ENCODE measurements at regions not wholly inside any gene's neighbourhood (a gene's known extent, or its start where the extent isn't known, plus 50 kb on each side); places are given as distances from the start of the nearest gene placed in this dataset.

DNA sequence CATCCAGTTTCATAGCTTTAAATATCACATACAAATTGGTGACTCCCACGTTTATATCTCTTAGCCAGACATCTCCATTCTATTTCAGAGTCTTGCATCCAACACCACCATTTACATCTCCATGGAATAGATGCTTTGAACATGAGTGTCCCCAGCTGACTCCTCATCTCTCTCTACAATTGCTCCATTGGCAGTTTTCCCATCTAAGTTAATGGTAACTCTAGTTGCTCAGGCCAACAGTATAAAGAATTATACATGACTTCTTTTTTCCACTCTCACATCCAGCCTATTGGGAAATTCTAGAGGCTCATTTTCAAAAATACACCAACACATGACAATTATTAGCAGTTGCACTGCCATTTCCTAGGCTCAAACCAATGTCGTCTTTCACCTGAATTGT, 388.2 kb downstream of the STIM2 start:
- DNase-seq (ENCODE audit: low read depth in 4 of 4, low spot score in 3 of 4), result no peak

- DNase-seq (ENCODE audit: low read depth in 4 of 4, low spot score in 3 of 4), result no peak
These were observed 391.1 kb downstream of the STIM2 start for GRCh38 chr4:27251771-27252170.

DNA sequence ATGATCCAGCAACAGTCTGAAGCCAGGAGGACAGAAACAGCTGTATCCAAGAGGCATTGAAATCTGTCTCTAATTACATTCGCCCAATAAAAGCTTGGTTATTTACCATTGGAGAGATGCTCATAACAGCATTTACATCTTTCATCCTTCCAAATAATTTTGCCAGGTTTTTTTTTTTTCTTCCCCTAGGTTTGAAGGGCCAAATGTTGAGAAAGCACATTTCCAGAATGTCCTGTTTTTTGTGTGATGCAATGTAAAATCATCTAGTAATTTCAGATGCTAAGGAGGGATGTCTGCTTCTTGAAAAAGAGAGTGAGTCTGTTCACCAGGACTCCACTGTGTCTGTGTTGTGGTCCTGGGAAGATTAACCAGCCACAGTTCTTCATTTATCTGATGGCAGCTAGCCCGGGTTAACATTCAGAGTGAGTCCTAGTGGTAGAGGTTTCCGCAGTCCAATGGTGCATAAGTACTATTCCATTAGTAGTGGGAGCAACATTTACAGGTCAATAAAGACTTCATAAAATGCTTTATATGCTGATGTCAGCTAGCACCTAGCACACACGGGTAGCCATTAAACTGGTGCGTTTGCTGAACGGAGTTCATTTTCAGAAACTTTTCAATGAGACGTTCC, 406.8 kb downstream of the STIM2 start:
- DNase-seq (ENCODE audit: low read depth in 4 of 4, low spot score in 3 of 4), result no peak

- DNase-seq (ENCODE audit: low read depth in 4 of 4, low spot score in 3 of 4), result no peak
These were observed 407.3 kb downstream of the STIM2 start for GRCh38 chr4:27267970-27268355.

- DNase-seq (ENCODE audit: low read depth in 4 of 4, low spot score in 3 of 4), result no peak
These were observed 409.8 kb downstream of the STIM2 start for GRCh38 chr4:27270435-27270834.

DNA sequence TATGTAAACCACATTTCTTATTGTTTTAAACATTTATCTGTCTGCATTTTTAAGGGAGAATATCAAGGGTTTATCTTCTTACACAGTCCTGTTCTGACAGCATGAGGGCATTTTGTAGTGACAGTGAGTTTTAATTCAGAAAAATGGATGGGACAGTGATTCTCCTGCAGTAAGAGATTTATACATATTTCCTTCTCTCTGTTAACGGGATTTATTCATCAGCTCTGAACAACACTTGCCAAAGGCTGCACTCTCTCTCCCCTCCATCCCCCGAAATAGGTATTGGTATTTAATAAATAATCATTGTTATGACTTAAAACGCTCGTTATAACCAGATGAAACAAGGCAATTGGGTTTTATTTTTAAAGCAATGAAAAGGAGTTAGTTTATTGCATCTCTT, 410.9 kb downstream of the STIM2 start:
- DNase-seq (ENCODE audit: low read depth in 4 of 4, low spot score in 3 of 4), result no peak

DNA sequence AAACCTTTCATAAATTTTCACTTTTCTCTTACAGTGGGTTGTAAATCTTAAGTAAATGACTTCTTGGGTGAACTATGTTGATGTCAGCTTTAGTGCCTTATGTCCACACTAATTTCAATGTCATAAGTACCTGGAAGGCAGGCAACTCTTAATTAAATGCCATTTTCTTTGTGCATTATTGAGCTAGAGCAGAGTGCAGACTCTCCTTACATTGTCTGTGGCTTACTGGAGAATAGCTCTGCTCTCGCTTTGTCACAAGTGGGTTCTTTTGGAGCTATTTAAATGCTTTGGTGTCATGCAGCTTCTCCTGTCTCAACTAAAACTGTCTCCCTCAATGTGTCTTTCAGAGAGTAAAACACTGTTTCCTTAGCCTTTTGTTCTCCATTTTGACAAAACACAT, 411.6 kb downstream of the STIM2 start:
- no peak for DNase-seq (ENCODE audit: low read depth in 4 of 4, low spot score in 3 of 4)

DNA sequence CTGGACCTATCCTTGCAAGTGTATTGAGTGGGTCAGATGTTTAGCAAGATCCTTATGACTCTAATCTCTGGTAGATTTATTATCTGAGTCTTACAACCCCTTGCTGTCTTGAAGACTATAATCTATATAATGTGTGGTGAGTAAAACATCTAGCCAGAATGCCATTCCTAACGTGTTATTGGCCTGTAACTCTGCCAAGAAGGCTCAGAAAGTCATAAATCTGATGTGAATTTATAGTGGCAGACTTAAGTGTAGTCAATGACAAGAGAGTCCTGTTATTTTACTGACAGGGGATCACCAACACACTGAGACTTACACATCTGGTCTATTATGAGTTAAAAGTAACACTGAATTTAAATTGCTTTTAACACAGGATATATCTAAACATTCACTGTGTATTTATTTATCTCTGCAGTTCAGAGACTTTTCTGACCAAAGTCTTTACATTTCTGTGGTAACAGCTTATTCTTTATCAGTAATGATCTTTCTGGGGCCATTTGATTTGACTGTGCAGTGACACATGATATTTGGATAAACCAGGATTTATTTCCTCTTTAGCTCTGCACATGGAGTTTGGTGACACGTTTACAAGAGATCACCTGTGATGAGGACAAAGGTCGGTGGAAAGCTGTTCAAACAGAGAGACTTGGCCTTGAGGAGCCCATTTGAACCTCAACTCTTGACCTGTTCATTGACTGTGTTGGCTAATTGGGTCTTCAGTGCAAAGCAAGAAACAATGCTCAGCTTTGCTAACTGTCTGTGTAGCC, 415.8 kb downstream of the STIM2 start:
- DNase-seq (ENCODE audit: low read depth in 4 of 4, low spot score in 3 of 4), result no peak

GRCh38 chr4:27278615-27279375, 418.2 kb downstream of the STIM2 start:
- DNase-seq (ENCODE audit: low read depth in 4 of 4, low spot score in 3 of 4), result peak in 3 of 4 donors; percentile 22 to 49 (median 34)

DNA sequence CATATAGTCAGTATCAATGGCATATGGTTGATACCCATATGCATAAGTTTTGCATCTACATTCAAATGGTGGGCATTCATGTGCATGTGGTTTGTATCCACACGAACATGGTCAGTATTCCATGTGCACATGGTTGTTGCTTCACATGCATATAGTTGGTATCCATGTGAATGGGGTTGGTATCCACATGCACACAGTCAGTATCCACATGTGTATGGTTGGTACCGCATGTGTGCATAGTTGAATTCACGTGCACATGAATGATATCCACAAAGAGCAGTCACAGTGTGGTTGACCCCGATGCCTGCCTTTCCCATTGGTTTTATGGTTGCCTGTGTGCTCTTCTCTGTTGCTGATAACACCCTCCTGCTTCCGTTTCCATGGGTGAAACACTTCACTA, 427.9 kb downstream of the STIM2 start:
- no peak for DNase-seq (ENCODE audit: low read depth in 4 of 4, low spot score in 3 of 4)

GRCh38 chr4:27289704-27290103, 429.1 kb downstream of the STIM2 start:
- DNase-seq (ENCODE audit: low read depth in 4 of 4, low spot score in 3 of 4), result no peak

- no peak for DNase-seq (ENCODE audit: low read depth in 4 of 4, low spot score in 3 of 4)
These were observed 433.2 kb downstream of the STIM2 start for GRCh38 chr4:27293831-27294230.

GRCh38 chr4:27304751-27305150, 444.1 kb downstream of the STIM2 start:
- no peak for DNase-seq (ENCODE audit: low read depth in 4 of 4, low spot score in 3 of 4)

GRCh38 chr4:27305246-27305645, 444.6 kb downstream of the STIM2 start:
- DNase-seq (ENCODE audit: low read depth in 4 of 4, low spot score in 3 of 4), result no peak

DNA sequence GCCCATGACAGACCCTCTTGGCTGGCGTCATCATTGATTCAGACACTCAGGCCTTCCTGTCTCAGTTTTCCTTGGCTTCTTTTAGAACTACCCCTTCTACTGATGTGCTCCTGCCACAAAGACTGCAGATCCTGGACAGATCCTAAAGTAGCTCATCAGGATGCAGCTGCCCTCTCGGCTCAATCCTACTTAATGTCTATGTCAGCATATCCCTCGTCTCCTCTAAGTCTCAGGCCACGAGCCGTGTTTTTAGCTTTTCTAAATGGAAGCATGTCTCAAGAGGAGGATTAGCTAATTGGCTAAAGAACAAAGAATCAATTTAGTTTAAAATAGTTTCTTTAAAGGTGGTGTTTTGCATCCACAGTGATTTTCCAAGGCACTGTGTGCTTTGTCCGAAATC, 447.7 kb downstream of the STIM2 start:
- DNase-seq (ENCODE audit: low read depth in 4 of 4, low spot score in 3 of 4), result no peak

DNA sequence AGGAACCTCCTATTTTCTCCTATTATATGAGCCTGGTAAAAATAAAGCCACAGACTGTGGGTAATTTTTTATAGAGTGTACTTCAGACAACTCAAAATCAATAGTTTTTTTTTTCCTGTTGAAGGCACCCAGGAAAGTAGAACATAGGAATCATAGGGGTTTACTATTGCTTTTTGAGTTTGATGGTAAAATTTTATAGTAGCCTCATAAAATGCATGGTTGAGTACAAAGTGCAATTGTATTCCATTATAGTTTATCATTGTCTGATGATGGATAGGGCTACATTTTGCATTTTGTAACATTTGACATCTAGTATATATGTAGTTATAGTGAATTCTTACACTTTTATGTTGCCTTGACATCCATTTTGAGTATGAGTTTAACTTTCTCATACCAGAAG, 455.0 kb downstream of the STIM2 start:
- no peak for DNase-seq (ENCODE audit: low read depth in 4 of 4, low spot score in 3 of 4)

- DNase-seq (ENCODE audit: low read depth in 4 of 4, low spot score in 3 of 4), result no peak
These were observed 455.5 kb downstream of the STIM2 start for GRCh38 chr4:27316176-27316575.

- DNase-seq (ENCODE audit: low read depth in 4 of 4, low spot score in 3 of 4), result peak in 2 of 4 donors; percentile 3 to 12
These were observed 458.1 kb downstream of the STIM2 start for GRCh38 chr4:27318740-27319139.

DNA sequence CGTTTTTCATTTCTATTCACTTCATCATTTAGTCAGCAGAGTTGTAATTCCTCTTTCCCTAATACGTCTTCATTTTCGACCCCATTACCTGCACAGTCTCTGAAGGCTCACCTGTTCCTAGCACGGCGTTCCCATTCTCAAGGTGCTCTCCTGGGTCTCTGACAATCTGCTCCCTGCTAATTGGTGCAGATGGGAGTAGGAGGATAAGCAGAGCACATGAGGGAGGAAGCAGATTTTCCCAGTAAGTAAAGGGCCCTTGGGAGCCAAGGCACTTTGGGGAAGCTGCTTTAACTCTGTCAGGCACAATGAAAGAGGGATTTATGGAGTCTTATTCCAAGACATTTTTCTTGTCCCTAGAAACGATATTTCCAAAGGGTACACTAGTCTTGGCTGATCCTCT, 466.4 kb downstream of the STIM2 start:
- DNase-seq (ENCODE audit: low read depth in 4 of 4, low spot score in 3 of 4), result no peak

DNA sequence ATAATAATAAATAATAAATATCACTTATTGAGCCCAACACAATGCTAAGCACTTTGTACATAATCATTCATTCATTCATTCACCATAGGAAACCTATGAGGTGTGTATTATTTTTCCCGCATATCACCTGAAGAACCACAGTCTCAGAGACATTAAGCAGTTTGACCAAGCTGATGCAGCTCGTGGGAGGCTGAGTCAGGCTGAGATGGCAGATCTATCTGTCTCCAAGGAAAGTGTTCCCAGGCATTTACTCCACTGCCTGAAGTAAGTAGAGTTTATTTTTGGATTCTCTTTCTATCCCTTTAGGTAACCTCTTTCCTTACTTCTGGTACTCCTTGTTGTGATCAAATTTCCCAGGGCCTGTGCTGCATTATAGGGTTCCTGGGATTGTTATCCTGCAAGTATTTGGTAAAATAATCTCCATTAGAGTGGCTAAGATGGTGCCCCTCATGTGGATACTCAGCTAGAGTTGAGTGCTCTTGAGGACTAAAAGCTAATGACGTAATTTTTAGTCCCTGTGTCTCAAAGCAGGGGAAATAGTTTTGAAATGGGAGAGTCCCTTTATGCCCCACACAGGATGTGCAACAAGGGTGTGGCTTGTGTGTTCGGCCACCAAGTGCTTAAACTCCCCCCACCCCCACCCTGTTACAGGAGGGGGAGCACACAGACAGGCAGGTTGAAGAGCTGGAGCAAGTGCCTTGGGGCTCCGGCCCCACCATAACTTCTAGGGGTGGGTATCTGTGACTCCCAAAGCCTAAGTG, 467.0 kb downstream of the STIM2 start:
- DNase-seq (ENCODE audit: low read depth in 4 of 4, low spot score in 3 of 4), result no peak

DNA sequence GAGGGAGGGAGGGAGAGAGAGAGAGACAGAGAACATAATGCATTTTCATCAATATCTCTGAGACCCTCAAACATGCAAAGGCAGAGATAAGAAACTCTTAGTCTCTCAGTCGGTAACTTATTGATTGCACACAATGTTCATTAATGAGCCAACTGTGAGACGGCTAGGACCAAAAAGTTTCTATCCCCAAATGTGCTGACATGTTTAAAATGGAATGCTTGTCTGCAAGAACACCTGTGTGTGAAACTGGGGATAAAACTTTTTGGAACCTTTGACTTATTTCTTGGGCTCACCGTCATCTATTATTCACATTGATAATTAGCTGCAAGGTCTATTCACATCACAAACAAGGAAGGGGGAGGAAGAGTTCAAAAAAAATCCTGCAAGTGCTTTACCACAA, 477.9 kb downstream of the STIM2 start:
- no peak for DNase-seq (ENCODE audit: low read depth in 4 of 4, low spot score in 3 of 4)
